ENCODE measurements at regions not wholly inside any gene's neighbourhood (a gene's known extent, or its start where the extent isn't known, plus 50 kb on each side); places are given as distances from the start of the nearest gene placed in this dataset.
A peak's percentile ranks its signal among the peaks of the same experiment; 100 is the strongest.
"Not testable (repeated sequence)": the region's sequence is repeated elsewhere in the genome, so short reads cannot be mapped to it uniquely, and the experiment has no call there.

DNA sequence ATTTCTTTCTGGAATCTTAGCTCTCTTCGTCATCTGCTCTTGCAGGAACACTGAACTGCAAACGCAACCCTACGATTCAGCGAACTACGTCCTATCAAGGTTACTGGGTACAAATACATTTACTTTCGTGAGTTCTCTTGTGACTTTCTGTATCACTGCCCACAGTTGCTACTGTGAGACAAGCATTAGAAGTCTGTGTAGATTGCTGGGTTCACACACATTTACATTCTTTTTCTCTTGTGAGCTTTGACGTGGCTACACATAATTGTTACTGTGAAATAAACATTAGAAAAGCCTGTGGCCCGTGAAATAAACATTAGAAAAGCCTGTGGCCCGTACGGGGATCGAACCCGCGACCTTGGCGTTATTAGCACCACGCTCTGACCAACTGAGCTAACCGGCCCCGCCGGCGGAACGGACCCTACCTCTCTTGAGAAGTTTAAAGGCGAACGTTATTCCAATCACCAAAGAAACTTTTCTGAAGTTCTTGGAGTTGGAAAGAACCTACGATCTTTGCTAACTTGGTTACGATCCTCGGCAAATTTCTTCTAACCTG, 61.2 kb upstream of the ZNF322 start:
- DNase-seq (ENCODE audit: low spot score) = not testable (repeated sequence)

DNA sequence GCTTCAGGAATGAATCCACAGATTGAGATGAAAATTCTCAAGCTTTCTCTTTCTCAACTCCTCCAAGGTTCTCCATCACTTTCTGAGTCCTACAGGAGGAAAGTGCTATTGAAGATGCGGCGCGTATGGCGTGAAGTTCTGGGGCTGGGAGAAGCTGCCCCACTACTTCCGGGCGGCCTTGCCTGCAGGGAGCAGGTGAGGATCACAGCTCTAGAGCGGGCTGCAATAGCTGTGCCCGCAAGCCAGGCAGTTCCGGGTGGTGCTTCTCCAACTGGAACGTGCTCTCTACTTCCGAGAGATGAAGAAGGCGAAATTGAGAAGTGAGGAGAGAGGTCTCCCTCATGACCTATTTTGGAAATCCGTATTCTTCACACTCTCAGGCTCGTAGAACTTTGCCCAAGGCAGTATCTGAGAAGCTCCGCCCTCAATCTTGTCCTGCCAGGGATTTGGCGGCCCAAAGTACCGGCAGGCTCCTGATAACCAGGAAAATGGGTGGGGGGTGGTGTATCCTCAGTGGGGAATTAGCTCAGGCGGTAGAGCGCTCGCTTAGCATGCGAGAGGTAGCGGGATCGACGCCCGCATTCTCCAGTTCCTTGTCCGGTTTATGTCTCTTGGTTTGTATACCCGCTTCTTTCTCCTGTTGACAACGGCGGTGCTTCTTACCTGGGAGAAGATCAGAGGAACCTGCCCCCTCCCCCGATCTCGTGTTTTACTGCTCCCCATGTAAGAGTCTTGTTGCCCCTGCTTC, 70.6 kb upstream of the ZNF322 start:
- DNase-seq (ENCODE audit: low spot score) = not testable (repeated sequence)

DNA sequence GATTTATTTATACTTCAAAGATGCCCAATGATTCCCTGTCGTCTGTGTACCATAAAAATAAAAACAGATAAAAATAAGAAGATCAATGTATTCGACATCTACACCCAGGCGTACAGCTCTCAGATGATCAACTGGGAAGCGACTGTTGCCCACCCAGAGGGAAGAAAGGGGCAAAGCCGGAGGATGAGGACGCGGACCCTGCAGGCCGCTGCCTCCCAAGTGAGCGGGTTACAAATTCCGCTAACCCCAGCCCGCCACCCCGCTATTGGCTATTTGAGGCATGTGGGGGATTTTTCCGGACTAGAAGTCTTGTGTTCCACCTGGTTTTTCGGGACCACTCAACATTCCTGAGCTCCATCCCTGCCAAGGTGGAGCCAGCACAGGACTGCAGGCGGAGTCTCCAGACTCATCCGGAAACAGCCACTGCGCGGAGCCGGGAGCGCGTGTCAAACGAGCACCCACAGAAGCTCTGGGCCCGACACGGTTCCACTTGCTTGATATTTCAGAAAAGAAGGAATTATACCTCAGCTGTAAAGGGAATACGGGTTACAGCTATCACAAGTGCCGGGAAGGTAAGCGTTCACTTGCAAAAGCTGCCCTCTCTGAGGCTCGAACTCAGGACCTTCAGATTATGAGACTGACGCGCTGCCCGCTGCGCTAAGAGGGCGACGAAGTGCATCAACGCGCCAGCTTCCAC, 75.4 kb upstream of the ZNF322 start:
- DNase-seq (ENCODE audit: low spot score) = not testable (repeated sequence)

DNA sequence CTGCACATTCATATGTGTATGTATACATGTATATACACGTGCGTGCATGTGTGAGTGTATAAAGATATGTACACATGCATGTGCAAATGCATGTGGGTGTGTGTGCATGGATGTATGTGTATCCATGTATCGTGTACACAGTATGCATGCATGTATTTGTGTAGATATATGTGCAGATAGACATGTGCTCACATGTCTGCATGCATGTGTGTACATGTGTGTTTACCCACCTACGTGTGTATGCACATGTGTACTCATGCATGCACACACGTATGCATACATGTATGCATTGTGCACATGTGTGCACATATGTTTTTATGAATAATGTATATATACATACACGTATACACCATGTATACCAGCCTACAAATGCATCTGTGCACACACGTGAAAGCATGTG, 80.3 kb upstream of the ZNF322 start:
- no peak for DNase-seq (ENCODE audit: low spot score)

DNA sequence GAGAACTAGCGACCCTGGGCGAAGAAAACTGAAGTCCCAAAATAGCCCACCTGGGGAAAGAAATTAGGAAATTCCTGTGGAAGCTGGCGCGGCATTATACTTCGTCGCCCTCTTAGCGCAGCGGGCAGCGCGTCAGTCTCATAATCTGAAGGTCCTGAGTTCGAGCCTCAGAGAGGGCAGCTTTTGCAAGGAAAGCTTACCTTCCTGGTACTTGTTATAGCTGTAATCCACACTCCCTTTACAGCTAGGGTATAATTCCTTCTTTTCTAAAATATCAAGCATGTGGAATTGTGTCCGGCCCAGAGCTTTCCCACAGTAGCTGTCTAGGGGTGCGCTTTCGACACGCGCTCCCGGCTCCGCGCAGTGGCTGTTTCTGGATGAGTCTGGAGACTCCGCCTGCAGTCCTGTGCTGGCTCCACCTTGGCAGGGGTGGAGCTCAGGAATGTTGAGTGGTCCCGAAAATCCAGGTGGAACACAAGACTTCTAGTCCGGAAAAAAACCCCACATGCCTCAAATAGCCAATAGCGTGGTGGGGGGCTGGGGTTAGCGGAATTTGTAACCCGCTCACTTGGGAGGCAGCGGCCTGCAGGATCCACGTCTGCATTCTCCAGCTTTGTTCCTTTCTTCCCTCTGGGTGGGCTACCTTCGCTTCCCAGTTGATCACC, 83.7 kb upstream of the ZNF322 start:
- peak; percentile 15 for DNase-seq (ENCODE audit: low spot score)

DNA sequence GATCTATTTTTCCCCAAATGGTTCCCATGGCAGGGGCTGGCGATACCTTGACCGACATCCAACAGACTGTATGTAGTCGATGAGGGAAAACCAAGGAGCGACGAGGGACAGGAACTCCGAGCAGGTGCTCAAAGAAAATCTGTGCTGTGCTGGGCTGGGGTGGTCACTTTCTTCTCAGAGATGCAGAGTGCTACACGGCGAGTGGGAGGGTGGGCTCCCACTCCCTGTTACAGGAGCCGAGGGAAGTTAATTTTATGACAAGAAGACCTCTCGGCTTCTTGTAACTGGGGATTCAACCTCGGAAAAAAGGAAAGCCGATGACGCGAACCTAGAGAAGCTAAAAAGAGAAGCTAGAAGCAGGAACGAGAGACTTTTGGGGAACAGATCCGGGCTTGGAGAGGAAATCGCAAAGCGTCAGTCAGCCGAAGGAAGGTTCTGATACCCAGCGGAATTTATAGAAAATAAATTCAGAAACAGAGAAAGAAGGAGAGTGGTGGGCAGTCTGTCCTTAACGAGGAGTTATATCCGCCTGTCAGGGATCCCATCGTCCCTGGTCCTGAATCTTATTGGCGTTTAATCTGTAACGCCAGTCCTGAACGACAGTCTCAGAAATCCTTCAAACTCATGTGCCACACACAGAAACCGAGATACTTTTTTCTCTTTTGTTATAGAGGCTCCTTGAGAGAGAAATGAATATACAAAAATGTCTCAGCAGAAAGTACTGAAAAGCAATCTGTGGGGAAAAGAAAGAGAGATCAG, 84.6 kb upstream of the ZNF322 start:
- DNase-seq (ENCODE audit: low spot score) = no peak

DNA sequence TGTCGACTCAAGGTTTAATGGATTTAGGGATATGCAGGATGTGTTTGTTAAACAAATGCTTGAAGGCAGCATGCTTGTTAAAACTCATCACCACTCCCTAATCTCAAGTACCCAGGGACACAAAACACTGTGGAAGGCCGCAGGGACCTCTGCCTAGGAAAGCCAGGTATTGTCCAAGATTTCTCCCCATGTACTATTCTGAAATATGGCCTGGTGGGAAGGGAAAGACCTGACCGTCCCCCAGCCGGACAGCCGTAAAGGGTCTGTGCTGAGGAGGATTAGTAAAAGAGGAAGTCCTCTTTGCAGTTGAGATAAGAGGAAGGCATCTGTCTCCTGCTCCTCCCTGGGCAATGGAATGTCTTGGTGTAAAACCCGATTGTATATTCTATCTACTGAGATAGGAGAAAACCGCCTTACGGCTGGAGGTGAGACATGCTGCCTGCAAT, 85.3 kb upstream of the ZNF322 start:
- DNase-seq (ENCODE audit: low spot score) = not testable (repeated sequence)

DNA sequence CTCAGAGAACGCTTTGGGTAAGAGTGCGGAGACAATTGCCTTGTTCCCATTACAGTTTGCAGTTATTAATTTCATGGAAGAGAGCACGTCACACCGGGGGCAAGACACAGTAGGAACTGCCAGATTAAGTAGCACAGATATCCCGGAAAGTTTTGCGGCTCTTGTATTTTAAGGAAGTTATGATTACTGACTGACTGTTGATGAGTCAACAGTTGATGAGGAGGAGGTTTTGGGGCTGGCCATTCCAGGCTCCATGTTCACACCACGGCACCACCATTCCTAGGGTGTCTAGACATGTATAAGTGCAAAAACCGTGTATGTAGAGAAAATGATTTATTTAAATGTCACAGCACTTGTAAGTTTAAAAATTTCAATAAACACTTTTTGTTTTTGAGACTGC, 86.4 kb upstream of the ZNF322 start:
- not testable (repeated sequence) for DNase-seq (ENCODE audit: low spot score)

DNA sequence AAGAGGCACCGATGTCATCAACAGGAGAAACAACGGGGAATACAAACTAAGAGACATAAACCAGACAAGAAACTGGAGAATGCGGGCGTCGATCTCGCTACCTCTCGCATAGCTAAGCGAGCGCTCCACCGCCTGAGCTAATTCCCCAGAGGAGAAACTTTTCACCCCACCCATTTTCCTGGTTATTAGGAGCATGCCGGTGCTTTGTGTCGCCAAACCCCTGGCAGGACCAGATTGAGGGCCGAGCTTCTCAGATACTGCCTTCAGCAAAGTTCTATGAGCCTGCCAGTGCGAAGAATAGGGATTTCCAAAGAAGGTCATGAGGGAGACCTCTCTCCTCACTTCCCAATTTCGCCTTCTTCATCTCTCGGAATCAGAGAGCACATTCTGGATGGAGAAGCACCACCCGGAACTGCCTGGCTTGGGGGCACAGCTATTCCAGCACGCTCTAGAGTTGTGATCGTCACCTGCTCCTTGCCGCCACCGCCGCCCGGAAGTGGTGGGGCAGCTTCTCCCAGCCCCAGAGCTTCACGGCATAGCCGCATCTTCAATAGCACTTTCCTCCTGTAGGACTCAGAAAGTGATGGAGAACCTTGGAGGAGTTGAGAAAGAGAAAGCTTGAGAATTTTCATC, 89.7 kb upstream of the ZNF322 start:
- DNase-seq (ENCODE audit: low spot score) = not testable (repeated sequence)

DNA sequence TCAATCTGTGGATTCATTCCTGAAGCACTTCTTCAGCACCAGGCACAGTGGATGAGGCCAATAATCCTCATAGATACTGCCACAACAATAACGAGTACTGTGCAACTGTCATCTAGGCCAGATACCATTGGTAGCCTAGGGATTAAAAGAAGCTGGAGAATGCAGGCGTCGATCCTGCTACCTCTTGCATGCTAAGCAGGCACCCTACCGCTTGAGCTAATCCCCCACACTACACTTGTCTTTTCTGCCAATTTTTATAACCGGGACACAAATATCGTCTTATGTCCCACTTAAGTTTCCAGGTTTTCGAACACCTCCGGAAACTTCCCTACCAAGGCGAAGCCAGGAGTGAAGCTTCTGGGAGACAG, 90.2 kb upstream of the ZNF322 start:
- not testable (repeated sequence) for DNase-seq (ENCODE audit: low spot score)

DNA sequence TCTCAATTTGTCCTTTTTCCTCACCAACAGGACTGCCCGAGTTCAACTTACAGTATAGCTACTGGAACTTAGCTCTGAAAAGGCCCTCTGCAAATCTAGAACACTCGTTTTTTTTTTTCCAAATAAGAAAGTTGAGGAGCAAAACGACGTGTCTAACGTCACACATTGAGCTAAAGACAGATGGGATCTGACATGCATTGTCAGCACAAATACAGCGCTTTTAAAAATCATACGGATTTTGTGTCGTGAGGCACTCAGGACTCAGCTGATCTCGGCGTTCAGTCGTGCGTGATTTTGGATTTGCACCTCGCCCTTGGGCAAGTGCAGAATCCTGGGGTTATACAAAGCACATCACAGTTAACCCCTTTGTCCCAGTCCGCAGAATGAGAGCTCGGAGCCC, 94.7 kb upstream of the ZNF322 start:
- DNase-seq (ENCODE audit: low spot score) = no peak

DNA sequence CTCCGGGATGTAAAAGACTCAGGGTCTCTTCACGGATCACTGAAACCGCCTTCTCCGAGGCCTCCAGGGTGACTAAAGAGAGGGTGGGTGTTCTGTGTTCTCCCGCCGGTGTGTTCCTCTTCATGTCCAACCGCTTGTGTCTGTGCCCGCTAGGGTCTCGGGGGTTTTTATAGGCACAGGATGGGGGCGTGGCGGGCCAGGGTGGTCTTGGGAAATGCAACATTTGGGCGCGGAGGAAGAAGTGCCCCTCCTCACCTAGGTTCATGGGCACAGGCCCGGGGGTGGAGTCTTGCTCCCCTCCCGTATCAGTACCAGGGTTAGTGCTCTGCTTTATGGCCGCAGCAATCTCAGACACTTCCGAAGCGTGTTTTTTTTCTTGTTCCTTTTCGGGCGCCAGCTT, 95.3 kb upstream of the ZNF322 start:
- not testable (repeated sequence) for DNase-seq (ENCODE audit: low spot score)

DNA sequence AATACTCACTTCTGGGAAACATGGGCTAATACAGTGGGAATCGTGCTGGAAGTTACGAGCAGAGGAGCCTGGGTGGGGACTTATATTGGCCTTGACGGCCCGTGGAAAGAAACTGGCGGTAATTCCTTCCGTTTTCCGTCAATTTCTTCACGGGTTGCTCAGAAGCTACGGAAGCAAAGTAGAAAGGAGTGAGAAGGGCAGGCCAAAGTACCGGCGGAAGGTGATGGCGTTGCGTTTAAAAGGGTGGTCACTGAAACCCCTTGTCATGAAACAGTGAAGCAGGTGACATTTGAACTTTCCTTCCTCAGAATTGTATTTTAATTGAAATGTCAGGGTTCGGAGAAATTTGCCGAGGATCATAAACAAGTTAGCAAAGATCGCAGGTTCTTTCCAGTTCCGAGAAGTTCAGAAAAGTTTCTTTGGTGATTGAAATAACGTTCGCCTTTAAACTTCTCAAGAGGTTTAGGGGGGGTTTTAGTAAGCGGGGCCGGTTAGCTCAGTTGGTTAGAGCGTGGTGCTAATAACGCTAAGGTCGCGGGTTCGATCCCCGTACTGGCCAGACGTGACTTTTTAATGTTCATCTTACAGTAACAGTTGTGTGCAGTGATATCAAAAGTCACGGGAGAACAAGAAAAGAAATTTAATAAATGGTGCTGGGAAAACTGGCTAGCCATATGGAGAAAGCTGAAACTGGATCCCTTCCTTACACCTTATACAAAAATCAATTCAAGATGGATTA, 96.7 kb upstream of the ZNF322 start:
- DNase-seq (ENCODE audit: low spot score) = not testable (repeated sequence)

DNA sequence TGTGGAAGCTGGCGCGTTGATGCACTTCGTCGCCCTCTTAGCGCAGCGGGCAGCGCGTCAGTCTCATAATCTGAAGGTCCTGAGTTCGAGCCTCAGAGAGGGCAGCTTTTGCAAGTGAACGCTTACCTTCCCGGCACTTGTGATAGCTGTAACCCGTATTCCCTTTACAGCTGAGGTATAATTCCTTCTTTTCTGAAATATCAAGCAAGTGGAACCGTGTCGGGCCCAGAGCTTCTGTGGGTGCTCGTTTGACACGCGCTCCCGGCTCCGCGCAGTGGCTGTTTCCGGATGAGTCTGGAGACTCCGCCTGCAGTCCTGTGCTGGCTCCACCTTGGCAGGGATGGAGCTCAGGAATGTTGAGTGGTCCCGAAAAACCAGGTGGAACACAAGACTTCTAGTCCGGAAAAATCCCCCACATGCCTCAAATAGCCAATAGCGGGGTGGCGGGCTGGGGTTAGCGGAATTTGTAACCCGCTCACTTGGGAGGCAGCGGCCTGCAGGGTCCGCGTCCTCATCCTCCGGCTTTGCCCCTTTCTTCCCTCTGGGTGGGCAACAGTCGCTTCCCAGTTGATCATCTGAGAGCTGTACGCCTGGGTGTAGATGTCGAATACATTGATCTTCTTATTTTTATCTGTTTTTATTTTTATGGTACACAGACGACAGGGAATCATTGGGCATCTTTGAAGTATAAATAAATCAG, 106.8 kb upstream of the ZNF322 start:
- not testable (repeated sequence) for DNase-seq (ENCODE audit: low spot score)

DNA sequence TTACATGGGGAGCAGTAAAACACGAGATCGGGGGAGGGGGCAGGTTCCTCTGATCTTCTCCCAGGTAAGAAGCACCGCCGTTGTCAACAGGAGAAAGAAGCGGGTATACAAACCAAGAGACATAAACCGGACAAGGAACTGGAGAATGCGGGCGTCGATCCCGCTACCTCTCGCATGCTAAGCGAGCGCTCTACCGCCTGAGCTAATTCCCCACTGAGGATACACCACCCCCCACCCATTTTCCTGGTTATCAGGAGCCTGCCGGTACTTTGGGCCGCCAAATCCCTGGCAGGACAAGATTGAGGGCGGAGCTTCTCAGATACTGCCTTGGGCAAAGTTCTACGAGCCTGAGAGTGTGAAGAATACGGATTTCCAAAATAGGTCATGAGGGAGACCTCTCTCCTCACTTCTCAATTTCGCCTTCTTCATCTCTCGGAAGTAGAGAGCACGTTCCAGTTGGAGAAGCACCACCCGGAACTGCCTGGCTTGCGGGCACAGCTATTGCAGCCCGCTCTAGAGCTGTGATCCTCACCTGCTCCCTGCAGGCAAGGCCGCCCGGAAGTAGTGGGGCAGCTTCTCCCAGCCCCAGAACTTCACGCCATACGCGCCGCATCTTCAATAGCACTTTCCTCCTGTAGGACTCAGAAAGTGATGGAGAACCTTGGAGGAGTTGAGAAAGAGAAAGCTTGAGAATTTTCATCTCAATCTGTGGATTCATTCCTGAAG, 111.6 kb upstream of the ZNF322 start:
- not testable (repeated sequence) for DNase-seq (ENCODE audit: low spot score)

DNA sequence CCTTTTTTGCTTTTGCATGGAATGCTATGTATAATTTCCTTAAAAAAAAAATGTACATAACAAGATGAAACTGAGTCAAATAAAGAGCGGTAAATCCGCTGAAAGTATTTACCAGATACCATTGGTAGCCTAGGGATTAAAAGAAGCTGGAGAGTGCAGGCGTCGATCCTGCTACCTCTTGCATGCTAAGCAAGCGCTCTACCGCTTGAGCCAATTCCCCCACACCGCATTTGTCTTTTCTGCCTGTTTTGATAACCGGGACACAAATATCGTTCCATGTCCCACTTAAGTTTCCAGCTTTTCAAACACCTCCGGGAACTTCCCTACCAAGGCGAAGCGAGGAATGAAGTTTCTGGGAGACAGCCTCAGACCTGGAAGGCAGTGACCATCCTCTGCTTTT, 113.9 kb upstream of the ZNF322 start:
- DNase-seq (ENCODE audit: low spot score) = not testable (repeated sequence)

DNA sequence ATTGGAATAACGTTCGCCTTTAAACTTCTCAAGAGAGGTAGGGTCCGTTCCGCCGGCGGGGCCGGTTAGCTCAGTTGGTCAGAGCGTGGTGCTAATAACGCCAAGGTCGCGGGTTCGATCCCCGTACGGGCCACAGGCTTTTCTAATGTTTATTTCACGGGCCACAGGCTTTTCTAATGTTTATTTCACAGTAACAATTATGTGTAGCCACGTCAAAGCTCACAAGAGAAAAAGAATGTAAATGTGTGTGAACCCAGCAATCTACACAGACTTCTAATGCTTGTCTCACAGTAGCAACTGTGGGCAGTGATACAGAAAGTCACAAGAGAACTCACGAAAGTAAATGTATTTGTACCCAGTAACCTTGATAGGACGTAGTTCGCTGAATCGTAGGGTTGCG, 121.0 kb upstream of the ZNF322 start:
- not testable (repeated sequence) for DNase-seq (ENCODE audit: low spot score)

DNA sequence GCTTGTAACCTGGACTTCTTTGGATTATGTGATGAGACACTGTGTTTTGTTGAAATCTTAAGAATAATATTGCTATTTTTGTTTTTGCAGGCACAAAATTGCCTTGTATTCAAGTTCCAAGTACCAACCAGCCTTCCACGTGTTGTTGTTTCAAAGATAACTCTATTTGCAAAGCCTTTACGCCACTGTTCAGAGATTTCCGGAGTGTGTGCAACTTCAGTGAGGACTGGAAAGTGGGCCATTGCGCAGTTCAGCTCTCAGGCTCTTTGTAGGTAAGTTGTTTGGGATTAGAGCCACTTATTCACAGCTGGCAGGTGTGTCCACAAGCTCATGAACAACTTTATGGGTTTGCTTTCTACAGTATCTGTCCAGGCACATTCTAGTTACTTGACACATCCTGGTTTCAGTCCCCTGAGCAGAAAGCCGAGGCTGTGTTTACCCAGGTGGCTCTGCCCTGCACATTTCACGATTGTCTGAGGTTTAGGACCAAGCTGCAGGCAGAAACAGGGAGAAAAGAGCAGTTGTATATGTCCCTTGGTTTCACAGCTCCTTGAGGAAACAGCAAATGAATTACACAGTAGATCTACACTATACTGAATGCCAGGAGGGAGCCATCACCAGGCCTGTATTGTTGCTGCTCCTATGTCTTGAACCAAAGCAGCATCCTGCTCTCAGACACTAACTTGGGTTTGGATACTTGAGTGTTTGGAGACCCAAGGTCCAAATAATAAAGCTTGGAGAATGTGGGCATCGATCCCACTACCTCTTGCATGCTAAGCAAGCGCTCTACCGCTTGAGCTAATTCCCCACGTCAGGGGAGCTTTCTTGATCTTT, 136.1 kb upstream of the ZNF322 start:
- not testable (repeated sequence) for DNase-seq (ENCODE audit: low spot score)

All from HuH-7 (cell line).